ENCODE measurements at regions not wholly inside any gene's neighbourhood (a gene's known extent, or its start where the extent isn't known, plus 50 kb on each side); places are given as distances from the start of the nearest gene placed in this dataset.

- POLR2A ChIA-PET (ENCODE audit: partially characterized antibody), result no interaction called here
- no peak for FAIRE-seq
- H3K36me3 ChIP-seq (ENCODE audit: control insufficient read depth in 2 of 4, insufficient read depth in 4 of 4, low read length in 3 of 4), result no peaks in the 10 kb centered on the region
- no peak overlapping the region for H3K27ac ChIP-seq (ENCODE audit: low read depth, low read length)
- no peak overlapping the region for H2AK5ac ChIP-seq (ENCODE audit: low read depth, low read length)
- no peak overlapping the region; the same call in 1 of the 2 replicates for H3K18ac ChIP-seq (ENCODE audit: extremely low read depth, low read length)
- no peak overlapping the region for H3K56ac ChIP-seq (replicated peaks; ENCODE audit: insufficient read length, low read depth, low read length)
- no peak overlapping the region for H3K4me2 ChIP-seq (ENCODE audit: insufficient read depth in 1 of 2, low read depth in 2 of 2, low read length in 2 of 2)
- H3K23ac ChIP-seq (ENCODE audit: insufficient read length), result no peak overlapping the region
- no peaks in the 10 kb centered on the region for H3K4me1 ChIP-seq (replicated peaks in 1 of 4; ENCODE audit: control insufficient read depth in 3 of 4, insufficient read depth in 4 of 4, low read length in 3 of 4)
- H4K91ac ChIP-seq (replicated peaks; ENCODE audit: insufficient read length, low read length), result no peak overlapping the region
- no peak overlapping the region for H2BK120ac ChIP-seq (replicated peaks; ENCODE audit: low read depth, low read length)
- TF ChIP-seq CHD2 (IDR thresholded peaks at IDR 0.05; ENCODE audit: low read length) (no peak), CEBPB (IDR thresholded peaks at IDR 0.05; ENCODE audit: low read depth, low read length) (no peak), RXRA (IDR thresholded peaks at IDR 0.05; ENCODE audit: insufficient read depth, low read depth, low read length) (no peak), TAF1 (IDR thresholded peaks at IDR 0.05; ENCODE audit: low read depth, low read length) (no peak), RFX5 (IDR thresholded peaks at IDR 0.05; ENCODE audit: borderline replicate concordance, low read depth, low read length) (no peak), EP300 (IDR thresholded peaks at IDR 0.05; ENCODE audit: borderline replicate concordance in 1 of 2, low read depth in 2 of 2, low read length in 2 of 2) (no peak), KDM4A (IDR thresholded peaks at IDR 0.05; ENCODE audit: low read depth, low read length, severe bottlenecking) (no peak)
- H2BK5ac ChIP-seq (ENCODE audit: low read depth, low read length), result no peak overlapping the region
- H4K8ac ChIP-seq (ENCODE audit: extremely low read depth, insufficient read depth, low read length), result no peak overlapping the region
- H3K23me2 ChIP-seq (ENCODE audit: low read depth, low read length), result no peaks in the 10 kb centered on the region
- no peak for DNase-seq (ENCODE audit: low read depth in 1 of 2, low spot score in 2 of 2)
- WGBS, 2 experiments (ENCODE audit: extremely low coverage in 1 of 2, insufficient coverage in 1 of 2, insufficient read length in 1 of 2, insufficient replicate concordance in 2 of 2, low coverage in 1 of 2, low lambda C conversion rate in 2 of 2, missing lambda C conversion rate in 1 of 2), result 94% methylated on average over 5 of the region's 5 CpGs; no CpG with 5 or more reads in 1 of the 2 experiments
- H4K5ac ChIP-seq (ENCODE audit: insufficient read length, low read depth, low read length), result no peak overlapping the region
- no peaks in the 10 kb centered on the region for H3K79me2 ChIP-seq (ENCODE audit: control insufficient read depth in 1 of 2, insufficient read depth in 2 of 2, low read length in 2 of 2)
- no peak overlapping the region for H2BK12ac ChIP-seq (ENCODE audit: low read depth, low read length)
- no peak overlapping the region for H3K14ac ChIP-seq (ENCODE audit: insufficient read length)
- no peak overlapping the region for H2AFZ ChIP-seq (ENCODE audit: low read length)
- H3K9ac ChIP-seq (replicated peaks in 1 of 4; ENCODE audit: extremely low read depth in 1 of 4, low read depth in 3 of 4, low read length in 3 of 4), result no peak overlapping the region
- CTCF ChIA-PET (ENCODE audit: partially characterized antibody), result no interaction called here
- no peaks in the 10 kb centered on the region for H3K79me1 ChIP-seq (ENCODE audit: low read depth, low read length)
- H2BK15ac ChIP-seq (ENCODE audit: low read length), result no peak overlapping the region
- no peaks in the 10 kb centered on the region; a peak in 1 of 7 replicates for H3K27me3 ChIP-seq (replicated peaks in 1 of 4; ENCODE audit: control insufficient read depth in 3 of 4, extremely low read depth in 1 of 4, insufficient read depth in 3 of 4, low read length in 3 of 4)
- H3K4ac ChIP-seq (replicated peaks; ENCODE audit: insufficient read length, low read depth, low read length), result no peak overlapping the region
- no peak overlapping the region for H3K4me3 ChIP-seq (ENCODE audit: extremely low read depth in 1 of 4, insufficient read depth in 2 of 4, low read depth in 3 of 4, low read length in 4 of 4)
- H2BK20ac ChIP-seq (ENCODE audit: low read length), result no peak overlapping the region
- no peaks in the 10 kb centered on the region for H3K9me3 ChIP-seq (ENCODE audit: insufficient read depth in 2 of 2, low read depth in 1 of 2, low read length in 1 of 2)
- no peaks in the 10 kb centered on the region for H4K20me1 ChIP-seq (replicated peaks in 1 of 2; ENCODE audit: control insufficient read depth in 1 of 2, insufficient read depth in 2 of 2, low read length in 2 of 2)
Measured at GRCh38 chr18:9011431-9011830, 91.1 kb upstream of the NDUFV2 start.

Data from H1 (cell line).